Astrocyte of the cerebellum (primary cell): ENCODE measurements at regions not wholly inside any gene's neighbourhood (a gene's known extent, or its start where the extent isn't known, plus 50 kb on each side); places are given as distances from the start of the nearest gene placed in this dataset.

Source experiments
- DNase-seq: peaks from one replicate; pipeline ENCODE4 v3.0.0-alpha.2; 2011; ENCODE audit warnings: low read depth
- H3K4me3 ChIP-seq: 2 replicates; pipeline ENCODE4 v1.5.1; 2011; ENCODE audit warnings: mild to moderate bottlenecking, low read depth, low read length, moderate library complexity
- CTCF ChIP-seq: IDR thresholded peaks from 2 replicates; pipeline ENCODE4 v1.5.1; 2012; ENCODE audit warnings: low read length, low read depth, moderate library complexity, mild to moderate bottlenecking; ENCODE audit errors: missing control alignments
- in situ Hi-C: cut with HindIII; loops from 2 replicates; pipeline ENCODE4 v1.10.0; 2017; ENCODE audit warnings: low sequenced_read_pairs

- H3K4me3 ChIP-seq: no peak overlapping the region
- peak; percentile 24 for DNase-seq
- in situ Hi-C loops: no loop called here
- TF ChIP-seq CTCF: no peak
Measured at GRCh38 chr7:110373416-110373815, 717.5 kb upstream of the LRRN3 start.

- DNase-seq: no peak
- TF ChIP-seq CTCF: no peak
- no peak overlapping the region for H3K4me3 ChIP-seq
- in situ Hi-C loops: no loop called here
Measured at GRCh38 chr7:110373859-110374258, 717.1 kb upstream of the LRRN3 start.

- in situ Hi-C loops: no loop called here
- no peak for TF ChIP-seq CTCF
- no peak overlapping the region for H3K4me3 ChIP-seq
- DNase-seq: no peak
Measured at GRCh38 chr7:110375068-110375467, 715.9 kb upstream of the LRRN3 start.

- H3K4me3 ChIP-seq: no peak overlapping the region
- DNase-seq: no peak
- no peak for TF ChIP-seq CTCF
- in situ Hi-C loops: no loop called here
Measured at GRCh38 chr7:110382736-110383135, 708.2 kb upstream of the LRRN3 start.

- TF ChIP-seq CTCF: no peak
- H3K4me3 ChIP-seq: no peak overlapping the region
- DNase-seq: no peak
- in situ Hi-C loops: no loop called here
Measured at GRCh38 chr7:110386006-110386405, 704.9 kb upstream of the LRRN3 start.

GRCh38 chr7:110386913-110387312 is 704.0 kb upstream of the LRRN3 start:
- no peak overlapping the region for H3K4me3 ChIP-seq
- peak; percentile 6 for DNase-seq
- in situ Hi-C loops: no loop called here
- no peak for TF ChIP-seq CTCF

GRCh38 chr7:110387689-110388088 is 703.2 kb upstream of the LRRN3 start:
- TF ChIP-seq CTCF: no peak
- in situ Hi-C loops: no loop called here
- DNase-seq: no peak
- no peak overlapping the region for H3K4me3 ChIP-seq
